ENCODE measurements at regions not wholly inside any gene's neighbourhood (a gene's known extent, or its start where the extent isn't known, plus 50 kb on each side); places are given as distances from the start of the nearest gene placed in this dataset.

GRCh38 chr3:94249491-94250079 lies 186.7 kb downstream of the NSUN3 start:
- H3K27ac Mint-ChIP-seq (ENCODE audit: unreplicated experiment): no peak overlapping the region

GRCh38 chr3:94251566-94251965 lies 188.7 kb downstream of the NSUN3 start:
- no peaks in the 10 kb centered on the region for H3K36me3 Mint-ChIP-seq (ENCODE audit: insufficient read depth, unreplicated experiment)
- intact Hi-C loops (cut with micrococcal nuclease; ENCODE audit: unreplicated experiment): no loop called here
- no peaks in the 10 kb centered on the region for H3K4me1 Mint-ChIP-seq (ENCODE audit: low read depth, unreplicated experiment)
- no peak overlapping the region for H3K27ac Mint-ChIP-seq (ENCODE audit: unreplicated experiment)
- no peak for DNase-seq
- no TSS peak for BruUV-seq (replicated peaks)
- CTCF ChIA-PET: no interaction called here
- TF ChIP-seq CTCF (IDR thresholded peaks at IDR 0.05; ENCODE audit: unreplicated experiment): no peak
- no peaks in the 10 kb centered on the region for H3K27me3 Mint-ChIP-seq (ENCODE audit: unreplicated experiment)
- no peak overlapping the region for H3K4me3 Mint-ChIP-seq (ENCODE audit: low read depth, unreplicated experiment)
- H3K9me3 Mint-ChIP-seq (ENCODE audit: low read depth, unreplicated experiment): no peaks in the 10 kb centered on the region

More at GRCh38 chr3:94249491-94250079, 186.7 kb downstream of the NSUN3 start:
- no peaks in the 10 kb centered on the region for H3K36me3 Mint-ChIP-seq (ENCODE audit: insufficient read depth, unreplicated experiment)
- peak; percentile 78 for DNase-seq
- peak; percentile 64 for TF ChIP-seq CTCF (IDR thresholded peaks at IDR 0.05; ENCODE audit: unreplicated experiment)
- H3K9me3 Mint-ChIP-seq (ENCODE audit: low read depth, unreplicated experiment): no peaks in the 10 kb centered on the region
- no peak overlapping the region for H3K4me3 Mint-ChIP-seq (ENCODE audit: low read depth, unreplicated experiment)
- intact Hi-C loops (cut with micrococcal nuclease; ENCODE audit: unreplicated experiment): loop anchor here (1.0 to 10.0 kb wide), 3 partner anchors 37 to 475 kb away; no protein-coding TSS in a partner anchor
- H3K27me3 Mint-ChIP-seq (ENCODE audit: unreplicated experiment): no peaks in the 10 kb centered on the region
- no peaks in the 10 kb centered on the region for H3K4me1 Mint-ChIP-seq (ENCODE audit: low read depth, unreplicated experiment)
- CTCF ChIA-PET: interaction anchor here (0.5 to 1.4 kb wide), 2 partner anchors 91 to 613 kb away, joined by 3 read pairs; no protein-coding TSS in a partner anchor
- no TSS peak for BruUV-seq (replicated peaks)

GRCh38 chr3:94252316-94252715 lies 189.5 kb downstream of the NSUN3 start:
- H3K4me3 Mint-ChIP-seq (ENCODE audit: low read depth, unreplicated experiment): no peak overlapping the region
- CTCF ChIA-PET: no interaction called here
- H3K27me3 Mint-ChIP-seq (ENCODE audit: unreplicated experiment): no peaks in the 10 kb centered on the region
- no peaks in the 10 kb centered on the region for H3K4me1 Mint-ChIP-seq (ENCODE audit: low read depth, unreplicated experiment)
- BruUV-seq (replicated peaks): no TSS peak
- intact Hi-C loops (cut with micrococcal nuclease; ENCODE audit: unreplicated experiment): no loop called here
- no peak for TF ChIP-seq CTCF (IDR thresholded peaks at IDR 0.05; ENCODE audit: unreplicated experiment)
- H3K36me3 Mint-ChIP-seq (ENCODE audit: insufficient read depth, unreplicated experiment): no peaks in the 10 kb centered on the region
- no peak for DNase-seq
- H3K27ac Mint-ChIP-seq (ENCODE audit: unreplicated experiment): no peak overlapping the region
- no peaks in the 10 kb centered on the region for H3K9me3 Mint-ChIP-seq (ENCODE audit: low read depth, unreplicated experiment)

GRCh38 chr3:94256888-94257813 lies 194.3 kb downstream of the NSUN3 start:
- no peaks in the 10 kb centered on the region for H3K36me3 Mint-ChIP-seq (ENCODE audit: insufficient read depth, unreplicated experiment)
- H3K27ac Mint-ChIP-seq (ENCODE audit: unreplicated experiment): no peak overlapping the region
- CTCF ChIA-PET: no interaction called here
- intact Hi-C loops (cut with micrococcal nuclease; ENCODE audit: unreplicated experiment): no loop called here
- H3K4me3 Mint-ChIP-seq (ENCODE audit: low read depth, unreplicated experiment): no peak overlapping the region
- no peaks in the 10 kb centered on the region for H3K27me3 Mint-ChIP-seq (ENCODE audit: unreplicated experiment)
- DNase-seq: no peak
- no peak for TF ChIP-seq CTCF (IDR thresholded peaks at IDR 0.05; ENCODE audit: unreplicated experiment)
- H3K4me1 Mint-ChIP-seq (ENCODE audit: low read depth, unreplicated experiment): no peaks in the 10 kb centered on the region
- BruUV-seq (replicated peaks): no TSS peak
- H3K9me3 Mint-ChIP-seq (ENCODE audit: low read depth, unreplicated experiment): no peaks in the 10 kb centered on the region
